Mammary epithelial cell (primary cell): ENCODE measurements at regions not wholly inside any gene's neighbourhood (a gene's known extent, or its start where the extent isn't known, plus 50 kb on each side); places are given as distances from the start of the nearest gene placed in this dataset.
"Not testable (repeated sequence)": the region's sequence is repeated elsewhere in the genome, so short reads cannot be mapped to it uniquely, and the experiment has no call there.

Experiments used
- CTCF ChIP-seq, 2 donors: IDR thresholded peaks in 1 of 2; conservative IDR thresholded peaks in 1 of 2; 2 replicates each; pipeline ENCODE4 v1.5.1; 2011 to 2012; ENCODE audit warnings: inconsistent platforms in 2 of 2, low read length in 2 of 2, mild to moderate bottlenecking in 2 of 2, control low read depth in 1 of 2, low read depth in 1 of 2; ENCODE audit not compliant: insufficient read depth in 1 of 2; ENCODE audit errors: extremely low read depth in 1 of 2
- EZH2 ChIP-seq: IDR thresholded peaks from 2 replicates; pipeline ENCODE4 v1.6.1; 2012; ENCODE audit warnings: low read length, inconsistent platforms, borderline replicate concordance

DNA sequence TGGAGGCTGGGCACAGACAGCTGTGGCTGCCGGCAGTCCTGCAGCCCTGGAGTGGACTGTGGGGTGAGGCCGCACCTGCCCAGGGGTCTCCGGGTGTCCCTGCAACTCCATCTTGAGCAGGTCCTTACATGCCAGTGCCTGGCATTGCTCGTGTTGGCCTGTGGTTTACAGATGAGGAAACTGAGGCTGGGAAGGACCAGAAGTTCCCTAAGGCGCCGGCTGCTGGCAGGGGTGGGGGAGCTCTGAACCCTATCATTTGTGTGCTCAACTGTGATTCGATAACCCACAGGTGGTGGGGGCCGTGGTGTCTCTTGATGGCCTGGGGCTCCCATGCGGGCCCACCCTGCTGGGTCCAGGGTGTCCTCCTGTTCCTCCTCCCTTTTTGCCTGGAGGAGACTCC is 181.1 kb upstream of the ZNF469 start:
- TF ChIP-seq CTCF (conservative IDR thresholded peaks at IDR 0.05 in 1 of 2, IDR thresholded peaks at IDR 0.05 in 1 of 2; ENCODE audit: extremely low read depth in 1 of 2, insufficient read depth in 1 of 2, low read depth in 1 of 2, low read length in 2 of 2); EZH2: not testable (repeated sequence)
